ENCODE measurements at regions not wholly inside any gene's neighbourhood (a gene's known extent, or its start where the extent isn't known, plus 50 kb on each side); places are given as distances from the start of the nearest gene placed in this dataset.
"Not testable (repeated sequence)": the region's sequence is repeated elsewhere in the genome, so short reads cannot be mapped to it uniquely, and the experiment has no call there.

DNA sequence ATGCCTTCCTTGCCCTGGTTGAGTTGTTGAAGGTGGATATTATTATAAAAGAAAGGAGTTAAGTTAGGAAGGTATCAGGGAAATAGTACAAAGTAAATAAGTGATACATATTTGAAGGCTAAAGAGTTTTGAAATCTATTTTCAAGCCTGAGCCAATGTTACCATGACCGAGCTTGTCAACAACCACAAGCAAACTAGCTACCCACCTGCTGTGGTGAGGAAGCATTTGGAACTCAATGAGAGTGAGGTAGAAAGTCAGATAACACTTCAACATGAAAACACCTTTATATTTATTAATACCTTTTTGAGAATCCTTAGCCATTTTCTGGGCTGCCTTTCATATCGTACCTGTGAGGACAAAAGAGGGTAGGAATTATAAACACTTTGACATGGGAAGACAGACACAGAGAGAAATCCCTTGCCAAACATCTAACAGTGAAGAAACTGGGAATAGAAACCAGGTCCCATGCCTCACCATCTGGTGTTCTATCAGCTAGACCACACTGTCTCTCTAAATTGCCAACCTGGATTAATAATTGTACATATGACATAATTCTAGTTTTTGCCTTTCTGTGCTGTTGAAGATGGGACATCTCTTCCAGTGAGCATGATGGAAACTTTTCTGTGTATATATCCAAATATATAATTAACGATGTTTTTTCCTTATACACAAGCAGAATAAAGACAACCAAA, 606.4 kb upstream of the NR3C2 start:
- Mint-ChIP-seq H3K27me3 (ENCODE audit: low read depth) (no peaks in the 10 kb centered on the region), H3K4me1 (peaks cover 11% of the 10 kb centered on the region), H3K4me3 (no peak overlapping the region), H3K36me3 (no peaks in the 10 kb centered on the region), H3K27ac (no peak overlapping the region), H3K9me3 (peaks cover 12% of the 10 kb centered on the region)
- TF ChIP-seq, protein P1, sequence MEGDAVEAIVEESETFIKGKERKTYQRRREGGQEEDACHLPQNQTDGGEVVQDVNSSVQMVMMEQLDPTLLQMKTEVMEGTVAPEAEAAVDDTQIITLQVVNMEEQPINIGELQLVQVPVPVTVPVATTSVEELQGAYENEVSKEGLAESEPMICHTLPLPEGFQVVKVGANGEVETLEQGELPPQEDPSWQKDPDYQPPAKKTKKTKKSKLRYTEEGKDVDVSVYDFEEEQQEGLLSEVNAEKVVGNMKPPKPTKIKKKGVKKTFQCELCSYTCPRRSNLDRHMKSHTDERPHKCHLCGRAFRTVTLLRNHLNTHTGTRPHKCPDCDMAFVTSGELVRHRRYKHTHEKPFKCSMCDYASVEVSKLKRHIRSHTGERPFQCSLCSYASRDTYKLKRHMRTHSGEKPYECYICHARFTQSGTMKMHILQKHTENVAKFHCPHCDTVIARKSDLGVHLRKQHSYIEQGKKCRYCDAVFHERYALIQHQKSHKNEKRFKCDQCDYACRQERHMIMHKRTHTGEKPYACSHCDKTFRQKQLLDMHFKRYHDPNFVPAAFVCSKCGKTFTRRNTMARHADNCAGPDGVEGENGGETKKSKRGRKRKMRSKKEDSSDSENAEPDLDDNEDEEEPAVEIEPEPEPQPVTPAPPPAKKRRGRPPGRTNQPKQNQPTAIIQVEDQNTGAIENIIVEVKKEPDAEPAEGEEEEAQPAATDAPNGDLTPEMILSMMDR (IDR thresholded peaks at IDR 0.05; ENCODE audit: unreplicated experiment), result no peak
- no peak for DNase-seq (ENCODE audit: low spot score in 2 of 2, unreplicated experiment in 2 of 2)

- no peak overlapping the region for H3K27ac Mint-ChIP-seq
- no peak overlapping the region for H3K4me3 Mint-ChIP-seq
- H3K9me3 Mint-ChIP-seq, result peaks cover 12% of the 10 kb centered on the region
- DNase-seq (ENCODE audit: low spot score in 2 of 2, unreplicated experiment in 2 of 2), result no peak
- H3K36me3 Mint-ChIP-seq, result no peaks in the 10 kb centered on the region
- H3K4me1 Mint-ChIP-seq, result no peaks in the 10 kb centered on the region
- TF ChIP-seq, protein P1 (IDR thresholded peaks at IDR 0.05; ENCODE audit: unreplicated experiment), result no peak
- H3K27me3 Mint-ChIP-seq (ENCODE audit: low read depth), result no peaks in the 10 kb centered on the region
Observed at GRCh38 chr4:149047368-149047767, 605.2 kb upstream of the NR3C2 start.

- no peaks in the 10 kb centered on the region for H3K27me3 Mint-ChIP-seq (ENCODE audit: low read depth)
- H3K9me3 Mint-ChIP-seq, result peaks cover 16% of the 10 kb centered on the region
- no peak overlapping the region for H3K4me3 Mint-ChIP-seq
- TF ChIP-seq, protein P1 (IDR thresholded peaks at IDR 0.05; ENCODE audit: unreplicated experiment), result no peak
- no peaks in the 10 kb centered on the region for H3K4me1 Mint-ChIP-seq
- DNase-seq (ENCODE audit: low spot score in 2 of 2, unreplicated experiment in 2 of 2), result no peak
- no peak overlapping the region for H3K27ac Mint-ChIP-seq
- H3K36me3 Mint-ChIP-seq, result no peaks in the 10 kb centered on the region
Observed at GRCh38 chr4:149045731-149046130, 603.5 kb upstream of the NR3C2 start.

- H3K27ac Mint-ChIP-seq; H3K36me3 Mint-ChIP-seq; H3K4me3 Mint-ChIP-seq; H3K27me3 Mint-ChIP-seq (ENCODE audit: low read depth); H3K4me1 Mint-ChIP-seq; DNase-seq (ENCODE audit: low spot score in 2 of 2, unreplicated experiment in 2 of 2): not testable (repeated sequence)
- peaks cover 27% of the 10 kb centered on the region for H3K9me3 Mint-ChIP-seq
Observed at GRCh38 chr4:149039786-149040185, 597.6 kb upstream of the NR3C2 start.

DNA sequence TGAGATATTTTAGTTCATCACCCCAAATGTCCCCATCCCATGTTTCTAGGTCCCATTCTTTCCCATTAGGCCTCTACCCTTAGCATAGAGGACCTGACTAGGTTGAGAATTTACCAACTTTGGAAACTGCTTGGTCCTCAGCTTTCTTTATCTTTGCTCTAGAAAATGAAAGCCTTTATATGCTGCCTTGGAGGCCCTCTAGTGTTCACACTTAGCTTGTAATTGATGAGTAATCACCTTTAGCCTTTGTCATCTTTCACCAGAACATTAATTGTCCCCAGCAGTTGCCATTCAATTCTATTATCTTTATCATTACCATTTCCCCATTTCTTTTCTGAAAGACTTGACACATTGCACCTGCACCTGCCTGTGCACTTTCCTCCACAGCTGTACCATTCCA, 589.2 kb upstream of the NR3C2 start:
- Mint-ChIP-seq H3K27ac (no peak overlapping the region), H3K9me3 (peaks cover 6% of the 10 kb centered on the region), H3K4me1 (peaks cover 9% of the 10 kb centered on the region), H3K36me3 (no peaks in the 10 kb centered on the region), H3K4me3 (no peak overlapping the region), H3K27me3 (ENCODE audit: low read depth) (no peaks in the 10 kb centered on the region)
- DNase-seq (ENCODE audit: low spot score in 2 of 2, unreplicated experiment in 2 of 2), result no peak
- TF ChIP-seq, protein P1 (IDR thresholded peaks at IDR 0.05; ENCODE audit: unreplicated experiment), result no peak

GRCh38 chr4:149029056-149029651, 586.9 kb upstream of the NR3C2 start:
- Mint-ChIP-seq H3K27me3 (ENCODE audit: low read depth) (peaks cover 3% of the 10 kb centered on the region), H3K4me3 (no peak overlapping the region), H3K9me3 (no peaks in the 10 kb centered on the region), H3K36me3 (no peaks in the 10 kb centered on the region), H3K4me1 (peaks cover 9% of the 10 kb centered on the region), H3K27ac (no peak overlapping the region)
- no peak for DNase-seq (ENCODE audit: low spot score in 2 of 2, unreplicated experiment in 2 of 2)
- TF ChIP-seq, protein P1 (IDR thresholded peaks at IDR 0.05; ENCODE audit: unreplicated experiment), result no peak

Measured in mesothelial cell of epicardium (in vitro differentiated cells).